GM21619 (cell line): ENCODE measurements at regions not wholly inside any gene's neighbourhood (a gene's known extent, or its start where the extent isn't known, plus 50 kb on each side); places are given as distances from the start of the nearest gene placed in this dataset.

ENCODE experiments used
- ATAC-seq: cut with Tn5 transposase; IDR thresholded peaks from one replicate; pipeline ENCODE4 v1.9.1; 2021; ENCODE audit not compliant: unreplicated experiment

DNA sequence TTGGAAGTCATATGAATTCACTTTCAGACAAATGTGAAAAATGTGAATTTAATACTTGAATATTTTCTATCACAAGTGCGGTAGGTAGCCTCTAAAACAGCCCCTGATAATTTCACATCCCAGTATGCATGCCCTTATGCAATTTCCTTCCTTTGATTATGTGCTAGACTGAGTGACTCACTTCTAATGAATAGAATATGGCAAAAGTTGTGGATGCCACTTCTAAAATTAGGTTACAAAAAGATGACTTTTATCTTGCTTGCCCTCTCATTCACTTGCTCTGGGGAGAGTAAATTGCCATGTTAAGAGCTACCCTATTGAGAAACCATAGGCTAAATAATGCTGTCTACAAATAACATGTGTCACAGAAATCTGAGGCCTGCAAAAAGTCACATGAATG lies 402.5 kb upstream of the PCDH9 start:
- ATAC-seq, result no peak

DNA sequence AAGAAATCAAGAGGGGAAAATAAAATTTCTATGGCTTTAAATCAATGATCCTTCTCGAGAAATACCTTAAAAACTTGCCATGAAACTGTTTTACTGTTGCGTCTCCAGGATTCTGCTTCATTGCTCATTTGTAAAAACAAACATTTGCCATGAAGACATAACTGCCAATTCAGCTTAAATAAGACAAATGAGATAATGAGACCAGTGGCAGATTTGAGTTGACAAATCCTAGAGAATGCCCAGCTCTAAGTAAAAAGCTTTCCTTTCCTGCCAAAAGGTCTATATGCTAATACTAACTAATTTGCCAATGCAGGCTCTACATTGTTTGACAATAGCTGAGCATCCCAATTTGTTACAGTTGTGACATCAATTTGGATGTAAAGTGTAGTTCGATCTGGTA lies 400.5 kb upstream of the PCDH9 start:
- ATAC-seq, result no peak

DNA sequence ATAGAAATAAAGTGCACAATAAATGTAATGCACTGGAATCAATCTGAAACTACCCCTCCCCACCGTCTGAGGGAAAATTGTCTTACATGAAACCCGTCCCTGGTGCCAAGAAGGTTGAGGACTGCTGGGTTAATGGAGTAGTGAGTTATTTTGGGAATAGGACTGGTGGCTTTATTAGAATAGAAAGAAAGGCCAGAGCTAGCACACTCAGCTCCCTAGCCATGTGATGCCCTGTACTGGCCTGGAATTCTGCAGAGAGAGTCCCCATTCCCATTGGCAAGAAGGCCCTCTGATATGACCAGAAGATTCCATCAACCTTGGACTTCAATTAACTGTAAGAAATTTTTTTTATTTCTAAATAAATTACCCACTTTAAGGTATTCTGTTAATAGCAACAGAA lies 393.5 kb upstream of the PCDH9 start:
- no peak for ATAC-seq

DNA sequence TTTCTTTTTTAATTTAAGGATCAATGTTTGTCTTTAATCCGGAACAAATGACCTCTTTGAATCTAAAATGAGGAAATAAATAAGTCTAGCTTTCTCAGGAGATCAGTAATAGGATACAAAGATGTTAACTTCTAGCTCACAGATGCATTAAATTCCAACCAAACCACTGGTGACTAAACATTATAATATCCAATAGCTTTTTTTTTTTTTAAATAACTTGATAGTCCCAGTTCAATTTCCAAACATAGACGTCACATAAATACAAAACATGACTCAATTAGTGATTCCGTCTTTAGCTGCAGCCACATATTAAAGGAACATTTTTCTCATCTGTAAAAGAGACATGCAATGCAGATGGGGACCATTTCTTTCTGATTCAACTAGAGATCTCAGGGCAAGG lies 390.5 kb upstream of the PCDH9 start:
- ATAC-seq, result no peak

DNA sequence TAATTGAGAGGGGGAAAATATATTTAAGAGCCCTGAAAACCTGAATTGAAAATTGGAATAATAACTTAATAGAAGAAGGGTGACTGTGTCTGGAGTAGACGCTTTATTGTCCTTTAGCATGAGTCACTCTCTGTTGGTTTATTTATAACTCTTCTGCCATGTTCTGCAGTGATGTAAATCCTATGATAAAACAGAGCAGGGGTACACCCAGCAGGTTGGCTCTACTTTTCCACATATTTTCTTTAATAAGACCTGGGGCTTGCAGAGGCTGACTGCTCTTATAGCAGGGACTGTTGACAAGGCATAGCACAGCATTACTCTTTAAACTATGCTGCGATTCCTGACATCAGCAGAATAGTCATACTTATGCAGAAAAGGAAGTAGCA lies 389.9 kb upstream of the PCDH9 start:
- no peak for ATAC-seq

DNA sequence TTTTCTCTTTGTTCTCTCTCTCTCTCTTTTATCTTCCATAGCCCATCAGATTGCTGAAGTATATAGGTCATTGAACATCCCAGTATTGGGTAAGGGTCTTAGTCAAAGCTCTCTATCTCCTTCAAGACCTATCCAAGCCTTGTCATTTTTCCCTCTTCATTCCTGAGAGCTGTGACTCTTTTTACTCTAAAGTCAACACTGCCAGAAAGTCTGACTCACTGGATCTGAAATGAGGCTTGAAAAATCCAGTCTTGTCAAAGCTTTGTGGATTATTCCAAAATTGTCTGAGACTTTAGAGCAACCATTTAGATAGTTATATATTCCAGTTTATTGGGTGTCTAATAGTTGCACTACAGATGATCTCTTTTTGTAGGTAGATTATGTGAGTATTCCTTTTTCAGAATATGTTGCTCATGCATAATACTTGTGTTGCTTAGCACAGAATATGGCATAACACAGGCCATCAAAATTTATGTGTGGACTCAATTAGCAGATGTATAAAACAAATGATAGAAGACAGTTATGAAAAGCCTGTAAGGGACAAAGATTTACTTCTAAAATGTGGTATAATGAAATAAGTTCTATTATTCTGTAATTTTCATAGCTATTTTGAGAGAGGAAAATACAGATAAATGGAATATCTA lies 389.3 kb upstream of the PCDH9 start:
- ATAC-seq, result no peak

DNA sequence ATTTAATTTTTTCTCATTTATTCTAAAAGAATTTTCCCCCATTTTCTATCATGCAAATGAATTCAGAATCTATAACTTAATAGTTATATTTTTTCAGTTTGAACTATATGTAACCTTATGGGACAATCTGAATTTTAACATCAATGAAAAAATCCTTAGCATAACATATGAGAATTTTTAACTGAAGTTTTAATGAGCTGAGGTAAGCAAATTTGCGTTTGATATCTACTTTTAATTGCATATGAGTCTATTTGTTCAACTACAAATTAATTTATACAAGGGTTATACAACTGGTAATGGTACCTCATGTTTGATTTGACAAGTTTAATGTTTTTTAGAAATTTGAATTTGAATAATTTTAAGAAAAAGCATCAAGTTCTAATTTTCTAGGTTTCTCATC lies 384.4 kb upstream of the PCDH9 start:
- ATAC-seq, result no peak

DNA sequence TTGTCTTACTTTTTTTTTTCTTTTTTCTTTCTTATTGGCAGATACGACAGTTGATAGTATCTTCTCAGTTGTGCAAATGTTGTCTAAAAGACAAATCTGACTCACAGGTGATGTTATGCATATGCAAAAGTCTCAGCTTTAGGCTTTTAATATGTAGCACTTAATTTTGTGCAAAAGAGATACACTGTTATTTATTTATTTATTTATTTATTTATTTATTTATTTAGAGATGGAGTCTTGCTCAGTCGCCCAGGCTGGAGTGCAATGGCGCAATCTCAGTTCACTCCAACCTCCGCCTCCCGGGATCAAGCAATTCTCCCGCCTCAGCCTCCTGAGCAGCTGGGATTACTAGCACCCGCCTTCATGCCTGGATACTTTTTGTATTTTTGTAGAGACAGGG lies 383.9 kb upstream of the PCDH9 start:
- no peak for ATAC-seq

DNA sequence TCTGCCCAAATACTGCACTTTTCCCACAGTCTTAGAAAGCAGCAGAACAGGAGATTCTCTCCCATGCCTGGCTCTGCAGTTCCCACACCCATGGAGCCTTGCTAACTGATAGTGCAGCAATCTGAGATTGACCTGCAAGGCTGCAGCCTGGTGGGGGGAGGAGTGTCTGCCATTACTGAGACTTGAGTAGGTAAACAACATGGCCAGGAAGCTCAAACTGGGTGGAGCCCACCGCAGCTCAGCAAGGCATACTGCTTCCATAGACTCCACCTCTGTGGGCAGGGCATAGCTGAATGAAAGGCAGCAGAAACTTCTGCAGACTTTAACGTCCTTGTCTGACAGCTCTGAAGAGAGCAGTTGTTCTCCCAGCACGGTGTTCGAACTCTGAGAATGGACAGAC lies 358.5 kb upstream of the PCDH9 start:
- ATAC-seq, result no peak

DNA sequence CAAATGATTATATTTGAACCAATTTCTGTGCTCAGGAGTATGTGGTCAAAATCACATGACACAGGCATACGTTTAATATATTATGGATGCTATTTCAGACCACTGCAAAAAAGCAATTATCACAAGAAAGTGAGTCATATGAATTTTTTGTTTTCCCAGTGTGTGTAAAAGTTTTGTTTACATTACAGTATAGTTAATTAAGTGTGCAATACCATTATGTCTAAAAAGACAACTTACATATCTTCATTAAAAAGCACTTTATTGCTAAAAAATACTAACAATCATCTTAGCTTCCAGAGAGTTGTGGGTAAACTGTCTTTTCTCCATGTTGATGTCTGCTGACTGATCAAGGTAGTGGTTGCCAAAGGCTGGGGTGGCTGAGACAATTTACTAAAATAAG lies 347.2 kb upstream of the PCDH9 start:
- no peak for ATAC-seq

DNA sequence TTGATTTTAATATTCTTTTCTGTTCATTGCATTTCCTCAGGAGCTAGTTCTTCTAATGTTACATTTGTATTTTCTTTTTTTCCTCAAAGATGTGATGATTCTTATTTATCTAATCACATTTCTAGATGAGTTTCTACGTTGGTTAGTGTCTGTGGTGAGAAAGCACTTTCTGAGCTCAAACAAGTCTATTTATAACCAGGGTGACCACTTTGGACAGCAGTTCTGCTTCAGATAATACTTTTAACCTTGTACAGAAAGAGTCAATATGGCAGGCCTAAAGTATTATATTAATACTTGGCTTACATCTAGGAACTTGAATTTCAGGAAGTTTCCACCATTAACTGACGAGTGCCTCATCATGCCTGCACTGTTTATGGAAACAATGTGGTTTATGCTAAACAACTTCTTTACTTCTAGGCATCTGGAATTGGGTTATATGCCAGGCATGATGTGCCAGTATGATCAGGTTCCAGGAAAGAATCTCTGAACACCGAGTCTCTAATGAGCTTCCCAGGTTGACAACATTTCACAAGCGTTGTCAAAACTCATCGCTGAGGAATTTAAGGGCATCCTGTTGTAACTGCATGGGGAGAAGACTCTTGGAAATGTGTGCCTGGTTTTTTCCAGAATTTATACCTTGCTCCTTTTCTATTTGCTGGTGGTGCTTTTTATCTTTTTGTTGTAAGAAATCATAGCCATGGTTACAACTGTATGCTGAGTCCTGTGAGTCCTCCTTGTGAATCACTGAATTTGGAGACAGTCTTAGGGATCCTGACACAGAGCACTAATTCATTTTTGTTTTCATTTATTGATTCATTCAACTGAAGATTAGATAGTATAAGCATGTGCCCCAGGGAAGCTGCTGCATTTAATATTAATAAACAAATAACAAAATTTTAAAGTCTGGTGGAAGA lies 344.4 kb upstream of the PCDH9 start:
- ATAC-seq, result no peak

DNA sequence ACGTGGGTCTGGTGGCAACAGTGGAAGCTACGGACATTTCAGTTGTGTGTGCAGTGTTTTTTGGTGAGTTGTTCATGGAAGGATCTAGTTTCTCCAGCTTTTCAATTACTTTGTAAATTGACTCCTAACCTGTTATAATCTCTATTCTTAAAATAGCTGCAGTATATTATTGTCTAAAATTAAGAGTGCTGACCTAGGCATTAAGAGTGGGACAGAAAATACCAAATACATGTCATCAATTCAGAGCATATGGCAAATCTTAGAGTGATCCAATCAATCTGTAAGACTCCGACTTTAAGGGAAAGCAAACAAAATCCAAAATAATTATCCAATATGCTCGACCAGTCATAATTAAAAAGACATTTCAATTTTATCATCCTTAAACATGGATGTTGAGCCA lies 338.1 kb upstream of the PCDH9 start:
- no peak for ATAC-seq

DNA sequence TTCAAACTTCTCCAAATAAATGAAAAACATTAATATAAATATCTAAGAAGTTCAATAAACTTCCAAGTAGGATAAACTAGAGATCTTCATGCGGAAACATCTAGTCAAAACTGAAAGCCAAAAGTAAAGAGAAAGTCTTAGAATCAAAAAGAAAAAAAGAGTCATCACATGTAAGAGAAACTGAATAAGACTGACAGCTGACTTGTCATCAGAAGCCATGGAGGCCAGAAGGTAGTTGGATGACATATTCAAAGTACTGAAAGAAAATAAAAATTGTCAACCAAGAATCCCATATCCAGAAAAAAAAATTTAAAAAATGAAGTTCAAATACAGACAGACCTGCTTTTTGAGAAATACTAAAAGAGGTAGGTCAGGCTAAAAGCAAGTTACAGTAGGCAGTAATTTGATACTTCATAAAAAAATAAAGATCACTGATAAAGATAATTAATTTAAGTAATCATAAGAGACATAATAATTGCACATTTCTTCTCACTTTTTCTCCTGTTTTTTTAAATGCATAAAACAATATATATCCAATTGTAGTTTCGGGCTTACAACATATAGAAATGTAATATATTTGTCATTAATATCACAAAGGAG lies 327.6 kb upstream of the PCDH9 start:
- no peak for ATAC-seq

DNA sequence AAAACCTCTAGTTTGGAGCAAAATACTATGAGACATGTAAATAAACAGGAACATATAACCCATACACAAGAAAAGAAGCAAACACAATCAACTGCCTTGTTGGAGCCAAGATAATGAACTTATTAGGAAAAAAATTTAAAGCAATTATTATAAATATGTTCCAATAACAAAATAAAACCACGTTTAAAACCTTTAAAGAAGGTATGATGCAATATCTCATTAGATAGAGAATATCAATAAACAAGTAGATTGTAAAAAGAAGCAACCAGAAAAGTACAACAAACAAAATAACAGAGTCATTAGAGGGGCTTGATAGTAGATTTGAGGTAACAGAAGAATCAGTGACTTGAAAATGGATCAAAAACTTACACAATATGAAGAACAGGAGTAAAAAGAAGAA lies 327.0 kb upstream of the PCDH9 start:
- no peak for ATAC-seq

DNA sequence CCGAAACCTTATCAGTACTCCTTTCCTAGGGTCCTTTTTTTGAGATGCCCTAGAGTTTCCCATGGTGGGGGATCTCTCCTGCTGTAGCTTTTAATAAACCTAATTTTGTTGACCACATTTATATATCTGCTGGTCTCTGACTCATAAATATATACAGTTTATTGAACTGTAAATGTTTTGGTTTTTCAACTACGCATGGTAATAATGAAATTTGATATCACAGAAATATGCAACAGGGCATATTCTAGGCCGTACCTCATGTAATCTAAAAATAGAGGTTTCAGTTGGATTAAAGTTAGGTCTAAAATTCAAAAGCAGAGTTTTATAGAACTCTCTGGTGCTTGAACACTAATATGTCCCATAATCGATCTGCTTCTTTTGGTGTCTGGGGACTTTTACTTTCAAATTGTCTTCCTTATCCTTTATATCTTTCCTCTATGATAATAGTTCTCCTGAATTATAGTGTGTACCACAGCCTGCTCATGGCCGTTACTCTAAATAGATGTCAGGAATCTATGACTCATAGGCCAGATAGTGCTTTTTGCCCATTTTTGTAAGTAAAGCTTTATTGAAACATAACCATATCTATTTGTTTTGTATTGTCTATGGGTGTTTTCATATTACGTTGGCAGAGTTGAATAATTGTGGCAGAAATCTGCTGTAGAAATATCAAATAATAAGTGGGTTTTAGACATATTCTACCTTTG lies 324.8 kb upstream of the PCDH9 start:
- no peak for ATAC-seq

DNA sequence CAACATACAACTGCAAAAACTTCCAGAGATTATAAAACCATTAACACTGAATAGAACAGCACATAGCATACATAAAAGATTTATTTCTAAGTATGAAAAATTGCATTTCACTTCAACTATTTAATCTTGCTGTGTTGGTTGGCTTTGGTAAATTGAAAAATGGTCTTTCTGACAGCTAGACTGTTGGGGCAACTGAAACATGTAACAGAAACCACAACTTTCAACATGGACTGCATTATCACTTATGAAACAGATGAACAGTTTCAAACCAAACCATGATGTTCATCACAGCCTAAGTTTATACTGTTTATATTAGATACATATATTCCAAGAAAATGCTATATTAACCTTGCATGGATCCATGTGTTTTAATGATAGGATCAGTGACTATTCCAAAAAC lies 324.1 kb upstream of the PCDH9 start:
- no peak for ATAC-seq

DNA sequence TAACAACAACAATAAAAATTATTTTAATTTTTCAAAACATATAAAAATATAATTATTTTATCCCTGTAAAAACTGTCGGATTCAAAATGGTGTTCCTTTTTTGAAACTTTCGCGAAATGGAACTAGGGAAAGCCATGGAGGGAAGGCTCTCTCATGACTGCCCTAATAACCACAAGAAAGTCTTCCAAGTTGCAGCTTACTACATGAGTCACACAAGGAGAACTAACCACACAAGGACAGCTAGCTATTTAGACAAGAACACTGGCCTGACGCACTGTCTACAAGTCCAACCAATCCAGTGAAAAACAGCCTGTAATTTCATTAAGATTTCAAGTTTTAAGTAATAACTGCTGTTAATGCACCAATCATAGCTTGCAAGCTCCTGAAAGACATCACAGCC lies 319.2 kb upstream of the PCDH9 start:
- ATAC-seq, result no peak

DNA sequence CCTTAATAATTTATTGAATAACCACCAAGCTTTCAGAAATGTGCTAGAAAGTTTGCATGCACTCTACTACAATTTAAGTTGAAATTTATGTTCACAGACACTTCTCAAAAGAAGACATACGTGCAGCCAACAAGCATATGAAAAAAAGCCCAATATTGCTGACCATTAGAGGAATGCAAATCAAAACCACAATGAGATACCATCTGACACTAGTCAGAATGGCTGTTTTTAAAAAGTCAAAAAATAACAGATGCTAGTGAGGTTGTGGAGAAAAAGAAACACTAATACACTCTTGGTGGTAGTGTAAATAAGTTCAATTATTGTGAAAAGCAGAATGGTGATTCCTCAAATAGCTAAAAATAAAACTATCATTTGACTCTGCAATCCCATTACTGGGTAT lies 308.8 kb upstream of the PCDH9 start:
- ATAC-seq, result no peak

DNA sequence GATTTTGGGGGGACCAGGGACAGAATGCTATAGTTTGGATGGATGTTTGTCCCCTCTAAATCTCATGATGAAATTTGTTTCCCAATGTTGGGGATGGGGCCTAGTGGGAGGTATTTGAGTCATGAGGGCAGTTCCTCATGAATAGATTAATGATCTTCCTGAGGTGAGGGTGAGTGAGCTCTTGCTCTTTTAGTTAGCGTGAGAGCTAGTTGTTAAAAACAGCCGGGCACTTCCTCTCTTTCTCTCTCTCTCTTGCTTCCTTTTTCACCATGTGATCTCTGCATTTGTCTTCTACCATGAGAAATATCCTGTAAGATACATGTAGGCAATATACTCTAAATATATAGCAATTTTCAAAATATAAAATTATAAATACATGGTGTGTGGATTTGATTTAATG lies 290.8 kb upstream of the PCDH9 start:
- no peak for ATAC-seq

DNA sequence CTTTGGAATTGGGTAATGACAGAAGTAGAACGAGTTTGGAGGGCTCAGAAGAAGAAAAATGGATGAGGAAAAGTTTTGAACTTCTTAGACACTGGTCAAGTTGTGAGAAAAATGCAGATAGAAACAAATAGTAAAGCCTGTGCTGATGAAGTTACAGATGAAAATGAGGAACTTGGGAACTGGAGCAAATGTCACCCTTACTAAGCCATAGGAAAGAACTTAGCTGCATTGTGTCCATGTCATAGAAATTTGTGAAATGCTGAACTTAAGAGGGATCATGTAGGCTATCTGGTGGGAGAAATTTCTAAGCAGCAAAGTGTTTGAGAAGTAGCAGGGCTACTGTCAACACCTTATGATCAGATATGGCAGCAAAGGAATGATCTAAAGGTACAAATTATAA lies 289.2 kb upstream of the PCDH9 start:
- no peak for ATAC-seq

DNA sequence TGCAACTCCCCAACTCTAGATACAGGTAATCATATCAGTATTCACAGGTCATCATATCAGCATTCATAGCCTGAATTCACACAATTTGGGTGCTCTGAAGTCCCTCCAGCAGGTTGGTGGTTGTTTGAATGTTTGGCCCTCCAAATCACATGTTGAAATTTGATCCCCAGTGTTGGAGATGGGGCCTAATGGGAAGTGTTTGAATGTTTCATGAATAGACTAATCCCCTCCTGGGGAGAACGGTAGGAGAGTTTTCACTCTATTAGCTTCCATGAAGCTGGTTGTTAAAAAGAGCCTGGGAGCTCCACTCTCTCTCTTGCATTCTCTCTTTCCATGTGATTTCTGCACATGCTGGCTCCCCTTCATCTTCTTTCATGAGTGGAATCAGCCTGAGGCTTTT lies 288.6 kb upstream of the PCDH9 start:
- no peak for ATAC-seq

DNA sequence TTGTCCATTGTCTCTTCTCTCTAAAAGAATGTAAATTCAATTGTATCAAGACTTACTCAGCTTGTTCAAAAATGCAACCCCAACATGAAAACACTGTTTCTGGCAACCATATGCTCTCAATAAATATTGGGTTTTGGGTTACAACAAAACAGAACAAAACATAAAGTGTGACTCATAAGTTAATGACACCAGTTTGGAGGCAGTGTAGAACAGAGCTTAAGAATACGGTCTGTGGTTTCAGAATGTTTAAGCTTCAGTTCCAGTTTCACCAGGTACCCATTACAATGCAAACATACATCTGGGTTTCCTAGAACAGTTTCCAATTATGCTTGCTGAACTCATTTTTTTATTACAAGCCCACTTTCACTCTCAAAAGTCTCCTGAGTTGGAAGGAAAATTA lies 285.8 kb upstream of the PCDH9 start:
- ATAC-seq, result peak; percentile 95
